WTC11 (cell line): ENCODE measurements at regions not wholly inside any gene's neighbourhood (a gene's known extent, or its start where the extent isn't known, plus 50 kb on each side); places are given as distances from the start of the nearest gene placed in this dataset.

Experiments
- ATAC-seq: fragments of 200-7000 bp; cut with Tn5 transposase; 2 replicates; pipeline ENCODE4 v1.10.0; 2021; ENCODE audit warnings: mild to moderate bottlenecking, moderate library complexity
- CTCF ChIA-PET: fragments of 300-600 bp; sonication (Branson Sonifier 250); formaldehyde crosslinking; loops from one replicate; lab custom pipeline; 2021; ENCODE audit warnings: antibody characterized with exemption; lab: Charles Lee
- POLR2A ChIA-PET: fragments of 350-600 bp; sonication (Branson Sonifier 250); formaldehyde crosslinking; loops from one replicate; lab custom pipeline; 2021; ENCODE audit warnings: antibody characterized with exemption; lab: Charles Lee
- DNase-seq: peaks from one replicate; pipeline ENCODE4 v3.0.0; 2021; ENCODE audit warnings: low spot score
- H3K27ac Mint-ChIP-seq: 2 replicates; pipeline ENCODE4 v1.8.0; 2021; ENCODE audit warnings: mixed read lengths
- H3K27me3 Mint-ChIP-seq: 2 replicates; pipeline ENCODE4 v1.8.0; 2021; ENCODE audit warnings: low read depth, mild to moderate bottlenecking, moderate library complexity, mixed read lengths
- H3K36me3 Mint-ChIP-seq: 2 replicates; pipeline ENCODE4 v1.8.0; 2021; ENCODE audit warnings: mixed read lengths
- H3K4me1 Mint-ChIP-seq: 2 replicates; pipeline ENCODE4 v1.8.0; 2022; ENCODE audit warnings: mixed read lengths
- H3K4me3 Mint-ChIP-seq: 2 replicates; pipeline ENCODE4 v1.8.0; 2021; ENCODE audit warnings: mild to moderate bottlenecking, moderate library complexity, mixed read lengths
- H3K9me3 Mint-ChIP-seq: 2 replicates; pipeline ENCODE4 v1.8.0; 2021; ENCODE audit warnings: mixed read lengths
- CREB1 ChIP-seq: sonication (generic); formaldehyde crosslinking; IDR thresholded peaks from 2 replicates; pipeline ENCODE4 v1.8.0; 2023; ENCODE audit warnings: mild to moderate bottlenecking, missing genetic modification reagents
- ESRRA ChIP-seq: sonication (generic); formaldehyde crosslinking; IDR thresholded peaks from 2 replicates; pipeline ENCODE4 v1.8.1; 2022; ENCODE audit warnings: mild to moderate bottlenecking, missing genetic modification reagents, borderline replicate concordance
- FOXJ3 ChIP-seq: sonication (generic); formaldehyde crosslinking; IDR thresholded peaks from 2 replicates; pipeline ENCODE4 v1.9.0; 2021; ENCODE audit warnings: missing genetic modification reagents, mild to moderate bottlenecking, borderline replicate concordance
- GABPB1 ChIP-seq: sonication (generic); formaldehyde crosslinking; IDR thresholded peaks from 2 replicates; pipeline ENCODE4 v1.8.1; 2023; ENCODE audit warnings: mild to moderate bottlenecking, missing genetic modification reagents
- GTF2I ChIP-seq: fragments of 250-450 bp; sonication (Bioruptor Pico); conservative IDR thresholded peaks from 2 replicates; pipeline ENCODE4 v1.4.0; 2021; ENCODE audit warnings: mild to moderate bottlenecking
- NFATC4 ChIP-seq: fragments of 250-450 bp; sonication (Bioruptor Pico); IDR thresholded peaks from 2 replicates; pipeline ENCODE4 v1.9.0; 2021; ENCODE audit warnings: mild to moderate bottlenecking
- NFE2L1 ChIP-seq: sonication (generic); formaldehyde crosslinking; IDR thresholded peaks from 2 replicates; pipeline ENCODE4 v1.8.1; 2023; ENCODE audit warnings: missing genetic modification reagents
- PREB ChIP-seq: sonication (generic); formaldehyde crosslinking; IDR thresholded peaks from 2 replicates; pipeline ENCODE4 v1.8.1; 2022; ENCODE audit warnings: mild to moderate bottlenecking, missing genetic modification reagents, moderate library complexity, borderline replicate concordance
- PRRX2 ChIP-seq: fragments of 250-450 bp; sonication (Bioruptor Pico); IDR thresholded peaks from 2 replicates; pipeline ENCODE4 v1.8.0; 2021; ENCODE audit warnings: mild to moderate bottlenecking
- RELA ChIP-seq: sonication (generic); formaldehyde crosslinking; IDR thresholded peaks from 2 replicates; pipeline ENCODE4 v1.8.1; 2022; ENCODE audit warnings: missing genetic modification reagents, mild to moderate bottlenecking, borderline replicate concordance
- SMAD3 ChIP-seq: sonication (generic); formaldehyde crosslinking; IDR thresholded peaks from 2 replicates; pipeline ENCODE4 v1.8.0; 2022; ENCODE audit warnings: missing genetic modification reagents, mild to moderate bottlenecking, borderline replicate concordance
- SOX15 ChIP-seq: fragments of 250-450 bp; sonication (Bioruptor Pico); IDR thresholded peaks from 2 replicates; pipeline ENCODE4 v1.9.0; 2021; ENCODE audit warnings: mild to moderate bottlenecking
- TP53 ChIP-seq: sonication (generic); formaldehyde crosslinking; IDR thresholded peaks from 2 replicates; pipeline ENCODE4 v1.8.1; 2023; ENCODE audit warnings: mild to moderate bottlenecking, missing genetic modification reagents
- ZNF317 ChIP-seq: sonication (generic); formaldehyde crosslinking; IDR thresholded peaks from 2 replicates; pipeline ENCODE4 v1.8.1; 2023; ENCODE audit warnings: low read depth, mild to moderate bottlenecking, moderate library complexity, missing genetic modification reagents, borderline replicate concordance
- ZNF532 ChIP-seq: fragments of 250-450 bp; sonication (Bioruptor Pico); IDR thresholded peaks from 2 replicates; pipeline ENCODE4 v1.9.0; 2021; ENCODE audit warnings: mild to moderate bottlenecking, borderline replicate concordance
- ZNF671 ChIP-seq: fragments of 250-450 bp; sonication (Bioruptor Pico); IDR thresholded peaks from 2 replicates; pipeline ENCODE4 v1.8.0; 2021; ENCODE audit warnings: mild to moderate bottlenecking
- TF ChIP-seq, protein P1 (sequence below): sonication (generic); formaldehyde crosslinking; IDR thresholded peaks from 2 replicates; pipeline ENCODE4 v1.8.1; 2023; ENCODE audit warnings: mild to moderate bottlenecking, missing genetic modification reagents
- TF ChIP-seq, protein P2 (sequence below): sonication (generic); formaldehyde crosslinking; conservative IDR thresholded peaks from 2 replicates; pipeline ENCODE4 v1.8.1; 2023; ENCODE audit warnings: mild to moderate bottlenecking, low read depth, missing genetic modification reagents, moderate library complexity
- TF ChIP-seq, protein P3 (sequence below): sonication (generic); formaldehyde crosslinking; IDR thresholded peaks from 2 replicates; pipeline ENCODE4 v1.8.1; 2023; ENCODE audit warnings: mild to moderate bottlenecking, missing genetic modification reagents, moderate library complexity
- TF ChIP-seq, protein P4 (sequence below): fragments of 250-450 bp; sonication (Bioruptor Pico); IDR thresholded peaks from 2 replicates; pipeline ENCODE4 v1.9.0; 2021; ENCODE audit warnings: mild to moderate bottlenecking
- TF ChIP-seq, protein P5 (sequence below): sonication (generic); formaldehyde crosslinking; IDR thresholded peaks from 2 replicates; pipeline ENCODE4 v1.8.1; 2023; ENCODE audit warnings: mild to moderate bottlenecking, missing genetic modification reagents
- TF ChIP-seq, protein P6 (sequence below): fragments of 250-450 bp; sonication (Bioruptor Pico); conservative IDR thresholded peaks from 2 replicates; pipeline ENCODE4 v1.9.0; 2021; ENCODE audit warnings: mild to moderate bottlenecking

DNA sequence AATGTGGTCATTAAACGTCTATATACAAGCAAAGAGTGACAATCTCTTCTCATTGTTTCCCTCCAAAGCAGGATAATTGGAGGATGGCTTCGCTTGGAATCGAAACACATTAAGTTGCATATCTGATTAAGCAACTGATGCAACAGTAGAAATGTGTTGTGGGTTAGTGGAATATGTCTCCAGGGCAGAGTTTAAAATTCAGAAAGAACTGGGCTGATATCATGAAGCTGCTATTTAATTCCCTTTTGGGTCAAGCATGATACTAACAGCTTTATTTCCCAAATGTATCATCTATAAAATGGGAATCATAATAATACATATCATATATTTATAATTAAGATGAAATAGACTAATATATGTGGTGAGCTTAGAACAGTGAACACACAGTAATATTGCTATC is 1763.0 kb upstream of the C9orf72 start:
- no peak overlapping the region for H3K4me3 Mint-ChIP-seq
- TF ChIP-seq NFE2L1: no peak
- TF ChIP-seq, protein P1, sequence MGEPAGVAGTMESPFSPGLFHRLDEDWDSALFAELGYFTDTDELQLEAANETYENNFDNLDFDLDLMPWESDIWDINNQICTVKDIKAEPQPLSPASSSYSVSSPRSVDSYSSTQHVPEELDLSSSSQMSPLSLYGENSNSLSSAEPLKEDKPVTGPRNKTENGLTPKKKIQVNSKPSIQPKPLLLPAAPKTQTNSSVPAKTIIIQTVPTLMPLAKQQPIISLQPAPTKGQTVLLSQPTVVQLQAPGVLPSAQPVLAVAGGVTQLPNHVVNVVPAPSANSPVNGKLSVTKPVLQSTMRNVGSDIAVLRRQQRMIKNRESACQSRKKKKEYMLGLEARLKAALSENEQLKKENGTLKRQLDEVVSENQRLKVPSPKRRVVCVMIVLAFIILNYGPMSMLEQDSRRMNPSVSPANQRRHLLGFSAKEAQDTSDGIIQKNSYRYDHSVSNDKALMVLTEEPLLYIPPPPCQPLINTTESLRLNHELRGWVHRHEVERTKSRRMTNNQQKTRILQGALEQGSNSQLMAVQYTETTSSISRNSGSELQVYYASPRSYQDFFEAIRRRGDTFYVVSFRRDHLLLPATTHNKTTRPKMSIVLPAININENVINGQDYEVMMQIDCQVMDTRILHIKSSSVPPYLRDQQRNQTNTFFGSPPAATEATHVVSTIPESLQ (CRISPR knock-in tag): no peak
- no peak for TF ChIP-seq TP53
- no peak for TF ChIP-seq SMAD3
- TF ChIP-seq, protein P2, sequence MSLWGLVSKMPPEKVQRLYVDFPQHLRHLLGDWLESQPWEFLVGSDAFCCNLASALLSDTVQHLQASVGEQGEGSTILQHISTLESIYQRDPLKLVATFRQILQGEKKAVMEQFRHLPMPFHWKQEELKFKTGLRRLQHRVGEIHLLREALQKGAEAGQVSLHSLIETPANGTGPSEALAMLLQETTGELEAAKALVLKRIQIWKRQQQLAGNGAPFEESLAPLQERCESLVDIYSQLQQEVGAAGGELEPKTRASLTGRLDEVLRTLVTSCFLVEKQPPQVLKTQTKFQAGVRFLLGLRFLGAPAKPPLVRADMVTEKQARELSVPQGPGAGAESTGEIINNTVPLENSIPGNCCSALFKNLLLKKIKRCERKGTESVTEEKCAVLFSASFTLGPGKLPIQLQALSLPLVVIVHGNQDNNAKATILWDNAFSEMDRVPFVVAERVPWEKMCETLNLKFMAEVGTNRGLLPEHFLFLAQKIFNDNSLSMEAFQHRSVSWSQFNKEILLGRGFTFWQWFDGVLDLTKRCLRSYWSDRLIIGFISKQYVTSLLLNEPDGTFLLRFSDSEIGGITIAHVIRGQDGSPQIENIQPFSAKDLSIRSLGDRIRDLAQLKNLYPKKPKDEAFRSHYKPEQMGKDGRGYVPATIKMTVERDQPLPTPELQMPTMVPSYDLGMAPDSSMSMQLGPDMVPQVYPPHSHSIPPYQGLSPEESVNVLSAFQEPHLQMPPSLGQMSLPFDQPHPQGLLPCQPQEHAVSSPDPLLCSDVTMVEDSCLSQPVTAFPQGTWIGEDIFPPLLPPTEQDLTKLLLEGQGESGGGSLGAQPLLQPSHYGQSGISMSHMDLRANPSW (CRISPR knock-in tag): no peak
- TF ChIP-seq ZNF532 (CRISPR knock-in tag): no peak
- TF ChIP-seq, protein P3, sequence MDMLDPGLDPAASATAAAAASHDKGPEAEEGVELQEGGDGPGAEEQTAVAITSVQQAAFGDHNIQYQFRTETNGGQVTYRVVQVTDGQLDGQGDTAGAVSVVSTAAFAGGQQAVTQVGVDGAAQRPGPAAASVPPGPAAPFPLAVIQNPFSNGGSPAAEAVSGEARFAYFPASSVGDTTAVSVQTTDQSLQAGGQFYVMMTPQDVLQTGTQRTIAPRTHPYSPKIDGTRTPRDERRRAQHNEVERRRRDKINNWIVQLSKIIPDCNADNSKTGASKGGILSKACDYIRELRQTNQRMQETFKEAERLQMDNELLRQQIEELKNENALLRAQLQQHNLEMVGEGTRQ (CRISPR knock-in tag): no peak
- TF ChIP-seq ZNF671 (CRISPR knock-in tag): no peak
- TF ChIP-seq CREB1: no peak
- TF ChIP-seq, protein P4, sequence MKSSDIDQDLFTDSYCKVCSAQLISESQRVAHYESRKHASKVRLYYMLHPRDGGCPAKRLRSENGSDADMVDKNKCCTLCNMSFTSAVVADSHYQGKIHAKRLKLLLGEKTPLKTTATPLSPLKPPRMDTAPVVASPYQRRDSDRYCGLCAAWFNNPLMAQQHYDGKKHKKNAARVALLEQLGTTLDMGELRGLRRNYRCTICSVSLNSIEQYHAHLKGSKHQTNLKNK: no peak
- TF ChIP-seq PRRX2 (CRISPR knock-in tag): no peak
- TF ChIP-seq GABPB1 (CRISPR knock-in tag): no peak
- POLR2A ChIA-PET: no interaction called here
- no peaks in the 10 kb centered on the region for H3K4me1 Mint-ChIP-seq
- DNase-seq (no peak), ATAC-seq (no peak)
- CTCF ChIA-PET: no interaction called here
- H3K27me3 Mint-ChIP-seq: no peaks in the 10 kb centered on the region
- no peak overlapping the region for H3K27ac Mint-ChIP-seq
- H3K36me3 Mint-ChIP-seq: no peaks in the 10 kb centered on the region
- no peaks in the 10 kb centered on the region for H3K9me3 Mint-ChIP-seq

- ChIA-PET CTCF (no interaction called here), POLR2A (no interaction called here)
- H3K4me3 Mint-ChIP-seq: no peak overlapping the region
- no peak for DNase-seq
- peaks cover 10% of the 10 kb centered on the region for H3K9me3 Mint-ChIP-seq
- H3K36me3 Mint-ChIP-seq: 0 out of 2 replicates have a peak, but pooled peaks cover 2% of the 10 kb centered on the region
- no peak overlapping the region for H3K27ac Mint-ChIP-seq
- ATAC-seq: no peak
- H3K4me1 Mint-ChIP-seq: no peaks in the 10 kb centered on the region
- no peaks in the 10 kb centered on the region for H3K27me3 Mint-ChIP-seq
- TF ChIP-seq, protein P5, sequence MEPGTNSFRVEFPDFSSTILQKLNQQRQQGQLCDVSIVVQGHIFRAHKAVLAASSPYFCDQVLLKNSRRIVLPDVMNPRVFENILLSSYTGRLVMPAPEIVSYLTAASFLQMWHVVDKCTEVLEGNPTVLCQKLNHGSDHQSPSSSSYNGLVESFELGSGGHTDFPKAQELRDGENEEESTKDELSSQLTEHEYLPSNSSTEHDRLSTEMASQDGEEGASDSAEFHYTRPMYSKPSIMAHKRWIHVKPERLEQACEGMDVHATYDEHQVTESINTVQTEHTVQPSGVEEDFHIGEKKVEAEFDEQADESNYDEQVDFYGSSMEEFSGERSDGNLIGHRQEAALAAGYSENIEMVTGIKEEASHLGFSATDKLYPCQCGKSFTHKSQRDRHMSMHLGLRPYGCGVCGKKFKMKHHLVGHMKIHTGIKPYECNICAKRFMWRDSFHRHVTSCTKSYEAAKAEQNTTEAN (CRISPR knock-in tag): no peak
- TF ChIP-seq RELA (CRISPR knock-in tag) (no peak), NFATC4 (CRISPR knock-in tag) (no peak), FOXJ3 (no peak), SOX15 (CRISPR knock-in tag) (no peak), CREB1 (no peak), ESRRA (no peak), PREB (CRISPR knock-in tag) (no peak), GTF2I (CRISPR knock-in tag) (no peak), ZNF317 (CRISPR knock-in tag) (no peak)
- TF ChIP-seq, protein P6, sequence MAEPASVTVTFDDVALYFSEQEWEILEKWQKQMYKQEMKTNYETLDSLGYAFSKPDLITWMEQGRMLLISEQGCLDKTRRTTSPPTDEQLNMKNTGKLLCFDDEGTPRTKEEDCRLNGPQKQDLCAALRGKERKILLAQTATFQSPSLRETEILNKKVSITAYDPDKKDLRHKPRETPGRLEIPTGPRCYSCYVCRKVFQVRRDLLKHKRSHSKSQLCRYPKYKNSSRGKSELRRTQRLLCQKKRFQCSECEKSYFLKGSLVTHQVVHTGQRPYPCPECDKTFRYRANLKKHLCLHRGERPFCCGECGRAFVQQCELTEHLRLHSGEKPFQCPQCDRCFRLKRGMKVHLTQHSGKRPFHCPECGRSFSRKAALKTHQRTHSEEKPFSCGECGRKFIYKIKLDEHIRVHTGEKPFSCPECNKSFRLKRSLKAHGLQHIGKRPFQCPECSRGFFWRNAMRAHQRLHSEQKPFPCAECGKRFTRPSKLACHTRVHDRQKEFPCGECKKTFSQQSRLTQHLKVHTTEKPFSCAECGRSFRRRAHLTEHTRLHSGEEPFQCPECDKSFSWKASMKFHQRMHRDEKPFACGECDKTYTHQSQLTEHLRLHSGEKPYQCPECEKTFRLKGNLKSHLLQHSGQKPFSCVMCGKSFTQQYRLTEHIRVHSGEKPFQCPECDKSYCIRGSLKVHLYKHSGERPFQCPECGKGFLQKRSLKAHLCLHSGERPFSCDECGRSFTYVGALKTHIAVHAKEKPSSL (CRISPR knock-in tag): no peak
Observed at GRCh38 chr9:29339387-29339786, 1766.1 kb upstream of the C9orf72 start.
